ENCODE measurements at regions not wholly inside any gene's neighbourhood (a gene's known extent, or its start where the extent isn't known, plus 50 kb on each side); places are given as distances from the start of the nearest gene placed in this dataset.
A peak's percentile ranks its signal among the peaks of the same experiment; 100 is the strongest.

- TF ChIP-seq TEAD4 (IDR thresholded peaks at IDR 0.05; ENCODE audit: borderline replicate concordance, insufficient read depth) (no peak), RXRA (IDR thresholded peaks at IDR 0.05; ENCODE audit: borderline replicate concordance, low read depth) (no peak), GABPA (IDR thresholded peaks at IDR 0.05; ENCODE audit: low read depth) (no peak), EP300 (IDR thresholded peaks at IDR 0.05; ENCODE audit: borderline replicate concordance in 1 of 2, low read depth in 1 of 2, low read length in 1 of 2) (peak; percentile 45 to 93; a peak in 3 of 4 replicates), PBX3 (IDR thresholded peaks at IDR 0.05) (peak; percentile 88), NFIC (IDR thresholded peaks at IDR 0.05; ENCODE audit: borderline replicate concordance) (peak; percentile 58), GATA2 (CRISPR knock-in tag; IDR thresholded peaks at IDR 0.05) (peak; percentile 97), USF1 (IDR thresholded peaks at IDR 0.05; ENCODE audit: borderline replicate concordance, low read depth) (no peak), TCF12 (IDR thresholded peaks at IDR 0.05) (peak; percentile 96), MXI1 (IDR thresholded peaks at IDR 0.05; ENCODE audit: low read depth, low read length) (peak; percentile 68; the same call in 1 of the 2 replicates), MEF2A (IDR thresholded peaks at IDR 0.05; ENCODE audit: borderline replicate concordance, low read depth) (no peak)
Measured at GRCh38 chr18:60197671-60198462, 174.7 kb downstream of the MC4R start (continued).

- CTCF ChIA-PET = interaction anchor here (0.6 to 2.8 kb wide), 5 partner anchors 9 to 358 kb away, joined by 3 to 12 read pairs (median 4); no protein-coding TSS in a partner anchor
- TF ChIP-seq RCOR1 (IDR thresholded peaks at IDR 0.05; ENCODE audit: low read length) (0 out of 2 replicates have a peak, but pooled peaks have one; percentile 7), MEF2A (IDR thresholded peaks at IDR 0.05; ENCODE audit: borderline replicate concordance, low read depth) (no peak), FOSL2 (IDR thresholded peaks at IDR 0.05; ENCODE audit: borderline replicate concordance, low read depth) (0 out of 2 replicates have a peak, but pooled peaks have one; percentile 3), YY1 (IDR thresholded peaks at IDR 0.05; ENCODE audit: low read depth) (no peak), JUND (IDR thresholded peaks at IDR 0.05) (0 out of 2 replicates have a peak, but pooled peaks have one; percentile 15), PBX3 (IDR thresholded peaks at IDR 0.05) (no peak), TCF12 (IDR thresholded peaks at IDR 0.05) (peak; percentile 73; the same call in 1 of the 2 replicates), RXRA (IDR thresholded peaks at IDR 0.05; ENCODE audit: borderline replicate concordance, low read depth) (no peak), MXI1 (IDR thresholded peaks at IDR 0.05; ENCODE audit: low read depth, low read length) (no peak), SIN3A (IDR thresholded peaks at IDR 0.05; ENCODE audit: borderline replicate concordance, low read depth, low read length) (no peak), RAD21 (IDR thresholded peaks at IDR 0.05; ENCODE audit: low read length) (peak; percentile 28; the same call in 1 of the 2 replicates), TAF1 (IDR thresholded peaks at IDR 0.05; ENCODE audit: borderline replicate concordance, low read depth, low read length) (no peak), RFX5 (IDR thresholded peaks at IDR 0.05; ENCODE audit: low read length) (0 out of 2 replicates have a peak, but pooled peaks have one; percentile 49), TEAD4 (IDR thresholded peaks at IDR 0.05; ENCODE audit: borderline replicate concordance, insufficient read depth) (no peak), REST (IDR thresholded peaks at IDR 0.05; ENCODE audit: low read depth, low read length) (no peak), GABPA (IDR thresholded peaks at IDR 0.05; ENCODE audit: low read depth) (no peak), EZH2phosphoT487 (IDR thresholded peaks at IDR 0.05; ENCODE audit: borderline replicate concordance, low read depth) (no peak)
Measured at GRCh38 chr18:60196836-60197606, 175.6 kb downstream of the MC4R start.

More at GRCh38 chr18:60196836-60197606, 175.6 kb downstream of the MC4R start:
- H3K9me3 ChIP-seq = no peaks in the 10 kb centered on the region
- 40% methylated on average over 6 of the region's 6 CpGs for WGBS (ENCODE audit: low lambda C conversion rate)
- H3K36me3 ChIP-seq (replicated peaks in 1 of 2; ENCODE audit: control insufficient read depth in 1 of 2, insufficient read depth in 2 of 2, low read length in 1 of 2) = no peaks in the 10 kb centered on the region
- peak overlapping the region; percentile 43; the same call in 1 of the 2 replicates for H3K4me2 ChIP-seq
- H2AFZ ChIP-seq (ENCODE audit: low read depth) = peak overlapping the region; percentile 74
- H3K27ac ChIP-seq (ENCODE audit: low read depth in 2 of 2, low read length in 1 of 2) = peak overlapping the region; percentile 46 to 99; a peak in 3 of 4 replicates
- H3K9me2 ChIP-seq = no peaks in the 10 kb centered on the region
- H3K4me3 ChIP-seq (ENCODE audit: low read depth in 2 of 2, low read length in 1 of 2) = peak overlapping the region in 1 of 2 experiments; percentile 11; a peak in 1 of 4 replicates
- no peak for DNase-seq
- no peaks in the 10 kb centered on the region for H4K20me1 ChIP-seq (ENCODE audit: insufficient read depth)
- H3K27me3 ChIP-seq (ENCODE audit: insufficient read depth) = no peaks in the 10 kb centered on the region
- H3K9ac ChIP-seq = no peak overlapping the region
- H3K79me2 ChIP-seq (ENCODE audit: insufficient read depth) = no peaks in the 10 kb centered on the region
- peaks cover 18 to 43% of the 10 kb centered on the region in 2 experiments for H3K4me1 ChIP-seq (ENCODE audit: control insufficient read depth in 1 of 2, insufficient read depth in 2 of 2, low read depth in 1 of 2, low read length in 1 of 2)
- POLR2A ChIA-PET = interaction anchor here (1.1 kb wide), 2 partner anchors 176 to 306 kb away, joined by 3 to 4 read pairs; partner anchors contain the start of gene MC4R
- no peaks in the 10 kb centered on the region for H3F3A ChIP-seq (replicated peaks; ENCODE audit: insufficient read depth)
